Thoracic aorta (tissue), 2 donors: ENCODE measurements at regions not wholly inside any gene's neighbourhood (a gene's known extent, or its start where the extent isn't known, plus 50 kb on each side); places are given as distances from the start of the nearest gene placed in this dataset.

Experiments
- ATAC-seq: fragments of 150-250 bp; one replicate; pipeline ENCODE4 v1.8.0; 2017; ENCODE audit warnings: low read depth; ENCODE audit not compliant: insufficient number of reproducible peaks, low FRiP score
- DNase-seq: peaks from one replicate; pipeline ENCODE4 v3.0.0-alpha.2; 2020; ENCODE audit warnings: low spot score
- H3K27ac ChIP-seq, 2 donors: fragments of 200-600 bp; sonication (generic); 1 replicate in 1 of 2; 2 replicates in 1 of 2; pipeline ENCODE4 v1.5.1; 2016; ENCODE audit warnings: mild to moderate bottlenecking in 2 of 2, moderate library complexity in 2 of 2
- H3K27me3 ChIP-seq: fragments of 200-600 bp; sonication (generic); replicated peaks from 2 replicates; pipeline ENCODE4 v1.6.0; 2016; ENCODE audit warnings: mild to moderate bottlenecking; ENCODE audit not compliant: insufficient read depth
- H3K36me3 ChIP-seq: fragments of 200-600 bp; sonication (generic); one replicate; pipeline ENCODE4 v1.5.1; 2016
- H3K4me1 ChIP-seq, 2 donors: fragments of 200-600 bp; sonication (generic); 1 replicate in 1 of 2; 2 replicates in 1 of 2; pipeline versions ENCODE4 v1.5.1 to v1.6.0; 2016; ENCODE audit warnings: low read depth in 2 of 2, mild to moderate bottlenecking in 1 of 2; ENCODE audit not compliant: control insufficient read depth in 1 of 2
- H3K4me3 ChIP-seq: fragments of 200-600 bp; sonication (generic); 2 replicates; pipeline ENCODE4 v1.5.1; 2016; ENCODE audit warnings: mild to moderate bottlenecking
- H3K9me3 ChIP-seq: fragments of 200-600 bp; sonication (generic); 2 replicates; pipeline ENCODE4 v1.5.1; 2016
- CTCF ChIP-seq: fragments of 200-600 bp; sonication (generic); IDR thresholded peaks from one replicate; pipeline ENCODE4 v1.5.1; 2019; ENCODE audit warnings: antibody characterized with exemption

GRCh38 chr17:33816036-33816435 lies 439.0 kb upstream of the CCL2 start:
- no peaks in the 10 kb centered on the region for H3K36me3 ChIP-seq
- TF ChIP-seq CTCF: no peak
- H3K4me3 ChIP-seq: no peak overlapping the region
- H3K27me3 ChIP-seq: no peaks in the 10 kb centered on the region
- DNase-seq (no peak), ATAC-seq (no peak)
- no peaks in the 10 kb centered on the region for H3K4me1 ChIP-seq
- H3K9me3 ChIP-seq: no peaks in the 10 kb centered on the region
- H3K27ac ChIP-seq: no peak overlapping the region

- TF ChIP-seq CTCF: no peak
- Histone ChIP-seq H3K27ac (no peak overlapping the region), H3K4me3 (no peak overlapping the region), H3K36me3 (no peaks in the 10 kb centered on the region), H3K9me3 (no peaks in the 10 kb centered on the region), H3K27me3 (no peaks in the 10 kb centered on the region), H3K4me1 (no peaks in the 10 kb centered on the region)
- DNase-seq: no peak
- no peak for ATAC-seq
Measured at GRCh38 chr17:33816842-33817617, 438.1 kb upstream of the CCL2 start.

- Histone ChIP-seq H3K4me1 (no peaks in the 10 kb centered on the region), H3K27ac (no peak overlapping the region), H3K27me3 (no peaks in the 10 kb centered on the region), H3K4me3 (no peak overlapping the region), H3K9me3 (no peaks in the 10 kb centered on the region), H3K36me3 (no peaks in the 10 kb centered on the region)
- ATAC-seq: no peak
- TF ChIP-seq CTCF: no peak
- DNase-seq: no peak
Measured at GRCh38 chr17:33819539-33819938, 435.5 kb upstream of the CCL2 start.

GRCh38 chr17:33832262-33832661 lies 422.8 kb upstream of the CCL2 start:
- DNase-seq (no peak), ATAC-seq (no peak)
- no peak for TF ChIP-seq CTCF
- Histone ChIP-seq H3K27me3 (no peaks in the 10 kb centered on the region), H3K27ac (no peak overlapping the region), H3K36me3 (no peaks in the 10 kb centered on the region), H3K4me1 (no peaks in the 10 kb centered on the region), H3K9me3 (no peaks in the 10 kb centered on the region), H3K4me3 (no peak overlapping the region)

- no peak overlapping the region for H3K27ac ChIP-seq
- no peak for TF ChIP-seq CTCF
Measured at GRCh38 chr17:33837281-33837680, 417.8 kb upstream of the CCL2 start.

More at GRCh38 chr17:33837281-33837680, 417.8 kb upstream of the CCL2 start:
- Histone ChIP-seq H3K27me3 (no peaks in the 10 kb centered on the region), H3K36me3 (no peaks in the 10 kb centered on the region), H3K4me1 (no peaks in the 10 kb centered on the region), H3K4me3 (no peak overlapping the region), H3K9me3 (no peaks in the 10 kb centered on the region)
- ATAC-seq (no peak), DNase-seq (no peak)
